ENCODE measurements at regions not wholly inside any gene's neighbourhood (a gene's known extent, or its start where the extent isn't known, plus 50 kb on each side); places are given as distances from the start of the nearest gene placed in this dataset.

GRCh38 chr13:103772576-103772975 is 706.4 kb upstream of the SLC10A2 start:
- no peak for TF ChIP-seq ZNF274 (IDR thresholded peaks at IDR 0.05; ENCODE audit: low read depth, low read length)
- no peak for TF ChIP-seq YY1 (IDR thresholded peaks at IDR 0.05; ENCODE audit: insufficient read depth, insufficient read length)
